GM13976 (cell line): ENCODE measurements at regions not wholly inside any gene's neighbourhood (a gene's known extent, or its start where the extent isn't known, plus 50 kb on each side); places are given as distances from the start of the nearest gene placed in this dataset.

Experiments used
- DNase-seq: peaks from one replicate; pipeline ENCODE4 v3.0.0; 2012; ENCODE audit warnings: low spot score
- CTCF ChIP-seq: IDR thresholded peaks from 2 replicates; pipeline ENCODE4 v1.5.1; 2012; ENCODE audit warnings: borderline replicate concordance, mild to moderate bottlenecking; ENCODE audit not compliant: insufficient read depth; ENCODE audit errors: extremely low read depth, missing control alignments, control extremely low read depth
- in situ Hi-C: fragments of 300-500 bp; cut with MboI; formaldehyde crosslinking; loops from one replicate; pipeline ENCODE4 v1.12.0; 2022; ENCODE audit warnings: low sequenced_read_pairs, mixed read lengths, inconsistent platforms; ENCODE audit not compliant: unreplicated experiment

DNA sequence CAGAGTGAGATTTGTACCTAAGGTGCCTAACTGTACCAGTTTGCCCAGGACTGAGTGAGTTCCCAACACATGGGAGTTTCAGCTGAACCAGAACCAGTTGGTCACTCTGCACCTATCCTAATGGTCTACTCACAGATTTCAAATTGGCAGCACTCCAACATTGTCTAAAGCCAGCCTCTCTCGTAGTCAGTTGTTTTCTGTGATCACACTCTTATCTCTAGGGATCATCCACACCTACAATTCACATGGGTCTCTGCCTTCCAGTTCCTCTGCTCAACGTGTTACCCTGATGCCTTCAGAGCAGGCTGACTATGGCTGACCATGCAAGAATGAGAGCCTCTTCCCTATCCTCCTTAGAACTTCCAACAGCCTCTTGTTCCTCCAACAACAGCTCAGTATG, 624.8 kb downstream of the NTRK3 start:
- in situ Hi-C loops: no loop called here
- no peak for TF ChIP-seq CTCF
- DNase-seq: no peak

DNA sequence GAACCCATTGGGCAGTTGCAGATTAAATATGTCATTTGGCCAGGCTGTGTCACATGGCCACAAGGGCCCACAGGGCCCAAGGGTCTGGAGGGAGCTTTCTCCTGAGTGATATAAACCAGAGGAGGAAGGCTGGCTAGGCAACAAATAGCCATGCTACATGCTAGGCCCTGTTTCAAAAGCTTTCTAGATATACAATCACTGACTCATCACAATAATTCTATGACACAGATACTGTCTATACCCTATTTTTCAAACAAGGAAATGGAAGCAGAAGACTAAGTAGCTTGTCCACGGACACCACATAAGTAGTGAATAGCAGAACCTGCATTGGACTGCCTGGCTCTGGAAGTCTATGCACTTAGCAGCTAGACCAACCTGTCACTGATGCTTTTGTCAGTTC, 625.4 kb downstream of the NTRK3 start:
- in situ Hi-C loops: no loop called here
- no peak for DNase-seq
- no peak for TF ChIP-seq CTCF

- TF ChIP-seq CTCF: no peak
- in situ Hi-C loops: no loop called here
These were observed 628.2 kb downstream of the NTRK3 start for GRCh38 chr15:87628311-87628710.

GRCh38 chr15:87626860-87627259, 629.7 kb downstream of the NTRK3 start:
- no peak for DNase-seq
- TF ChIP-seq CTCF: no peak
- in situ Hi-C loops: no loop called here

More at GRCh38 chr15:87628311-87628710, 628.2 kb downstream of the NTRK3 start:
- no peak for DNase-seq

DNA sequence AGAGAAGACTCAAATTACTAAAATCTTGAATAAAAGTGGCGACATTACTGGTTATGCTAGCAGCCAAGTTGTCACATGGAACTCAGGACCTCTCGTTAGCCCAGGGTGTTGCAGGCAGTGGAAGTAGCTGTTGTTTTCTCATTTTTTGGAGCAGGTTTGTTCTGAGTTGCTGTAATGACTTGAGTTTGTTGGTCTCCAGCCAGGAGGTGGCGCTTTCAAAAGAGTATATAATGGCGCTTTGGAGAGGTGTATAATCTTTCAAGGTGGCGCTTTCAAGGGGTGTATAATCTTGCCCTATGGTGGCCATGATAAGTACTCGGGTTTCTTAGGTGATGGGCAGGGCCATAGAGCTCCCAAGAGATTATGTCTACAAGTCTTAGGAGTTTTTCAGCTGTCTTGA, 632.7 kb downstream of the NTRK3 start:
- no peak for DNase-seq
- in situ Hi-C loops: no loop called here
- TF ChIP-seq CTCF: no peak

DNA sequence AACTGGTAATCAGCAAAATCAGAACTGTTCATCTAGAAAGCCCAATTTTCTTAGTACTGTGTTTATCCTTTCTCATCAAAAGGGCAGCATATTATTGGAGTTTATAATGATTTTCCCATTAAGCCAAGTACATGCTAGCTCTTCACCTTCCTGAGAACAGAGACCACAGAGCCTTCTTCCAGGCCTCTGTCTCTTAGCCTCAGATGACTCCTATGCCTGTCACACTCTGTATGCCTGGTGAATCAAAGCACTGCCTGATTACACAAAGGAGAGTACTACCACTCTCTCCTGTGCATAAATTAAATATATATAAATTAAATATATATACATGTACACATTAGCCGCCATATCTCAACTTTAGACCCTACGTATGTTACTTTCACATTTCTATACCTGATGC, 636.1 kb downstream of the NTRK3 start:
- DNase-seq: no peak
- in situ Hi-C loops: no loop called here

More for the DNA sequence above, 636.1 kb downstream of the NTRK3 start:
- no peak for TF ChIP-seq CTCF
